Upper lobe of left lung (tissue), 4 donors: ENCODE measurements at regions not wholly inside any gene's neighbourhood (a gene's known extent, or its start where the extent isn't known, plus 50 kb on each side); places are given as distances from the start of the nearest gene placed in this dataset.

ENCODE experiments used
- CTCF ChIP-seq, 6 experiments: fragments of 450-650 bp in 4 of 6; fragments of 200-600 bp in 2 of 6; sonication (generic) in 2 of 6; IDR thresholded peaks; one replicate each; pipeline ENCODE4 v1.5.1; 2016 to 2019; ENCODE audit warnings: antibody characterized with exemption in 6 of 6
- EP300 ChIP-seq, 4 donors: sonication (generic); formaldehyde crosslinking; IDR thresholded peaks; one replicate each; pipeline ENCODE4 v1.5.1; 2017; ENCODE audit warnings: antibody characterized with exemption in 4 of 4, control low read depth in 2 of 4
- POLR2A ChIP-seq, 4 donors: fragments of 450-650 bp; IDR thresholded peaks; one replicate each; pipeline ENCODE4 v1.5.1; 2016 to 2017; ENCODE audit warnings: antibody characterized with exemption in 4 of 4, mild to moderate bottlenecking in 2 of 4
- POLR2AphosphoS5 ChIP-seq, 2 donors: sonication (generic); formaldehyde crosslinking; IDR thresholded peaks; one replicate each; pipeline ENCODE4 v1.5.1; 2017; ENCODE audit warnings: antibody characterized with exemption in 2 of 2

- no peak for TF ChIP-seq POLR2A (IDR thresholded peaks at IDR 0.05)
- no peak for TF ChIP-seq CTCF (IDR thresholded peaks at IDR 0.05)
- no peak for TF ChIP-seq POLR2AphosphoS5 (IDR thresholded peaks at IDR 0.05)
- no peak for TF ChIP-seq EP300 (IDR thresholded peaks at IDR 0.05)
These were observed 349.4 kb upstream of the SATB1 start for GRCh38 chr3:18774319-18775088.
